Adrenal gland (tissue), 5 donors: ENCODE measurements at regions not wholly inside any gene's neighbourhood (a gene's known extent, or its start where the extent isn't known, plus 50 kb on each side); places are given as distances from the start of the nearest gene placed in this dataset.

ENCODE experiments used
- POLR2A ChIP-seq, 2 donors: fragments of 450-650 bp; IDR thresholded peaks; one replicate each; pipeline ENCODE4 v1.6.1; 2017; ENCODE audit warnings: antibody characterized with exemption in 2 of 2, mild to moderate bottlenecking in 2 of 2, moderate library complexity in 1 of 2
- TF ChIP-seq, protein P1 (sequence below), 6 experiments: fragments of 450-650 bp in 4 of 6; fragments of 200-600 bp in 2 of 6; sonication (generic) in 1 of 6; IDR thresholded peaks; 1 replicate in 5 of 6; 2 replicates in 1 of 6; pipeline versions ENCODE4 v1.5.1 to v1.8.0; 2016 to 2021; ENCODE audit warnings: antibody characterized with exemption in 6 of 6, mild to moderate bottlenecking in 2 of 6, moderate library complexity in 1 of 6
- donor health status: DM: no; HTN: no; CAD: no.

DNA sequence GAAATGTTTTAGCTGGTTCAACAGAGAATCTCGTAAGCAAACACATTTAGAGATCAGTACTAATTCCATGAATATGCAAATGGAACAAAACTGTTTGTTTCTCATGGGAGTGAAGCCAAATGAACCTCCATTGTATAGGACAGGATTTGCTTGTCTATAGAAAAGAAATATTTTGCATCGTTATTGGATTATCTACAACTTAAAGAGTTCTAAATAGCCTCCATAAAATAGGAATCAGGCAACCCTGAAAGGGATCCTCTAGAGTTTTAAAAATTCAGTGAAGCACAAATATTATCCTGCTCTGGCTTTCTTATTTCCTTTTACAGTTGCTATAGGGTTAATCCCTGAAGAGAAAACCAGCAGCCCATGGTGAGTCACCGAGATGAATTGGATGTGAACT, 378.4 kb upstream of the NRXN1 start:
- TF ChIP-seq, protein P1, sequence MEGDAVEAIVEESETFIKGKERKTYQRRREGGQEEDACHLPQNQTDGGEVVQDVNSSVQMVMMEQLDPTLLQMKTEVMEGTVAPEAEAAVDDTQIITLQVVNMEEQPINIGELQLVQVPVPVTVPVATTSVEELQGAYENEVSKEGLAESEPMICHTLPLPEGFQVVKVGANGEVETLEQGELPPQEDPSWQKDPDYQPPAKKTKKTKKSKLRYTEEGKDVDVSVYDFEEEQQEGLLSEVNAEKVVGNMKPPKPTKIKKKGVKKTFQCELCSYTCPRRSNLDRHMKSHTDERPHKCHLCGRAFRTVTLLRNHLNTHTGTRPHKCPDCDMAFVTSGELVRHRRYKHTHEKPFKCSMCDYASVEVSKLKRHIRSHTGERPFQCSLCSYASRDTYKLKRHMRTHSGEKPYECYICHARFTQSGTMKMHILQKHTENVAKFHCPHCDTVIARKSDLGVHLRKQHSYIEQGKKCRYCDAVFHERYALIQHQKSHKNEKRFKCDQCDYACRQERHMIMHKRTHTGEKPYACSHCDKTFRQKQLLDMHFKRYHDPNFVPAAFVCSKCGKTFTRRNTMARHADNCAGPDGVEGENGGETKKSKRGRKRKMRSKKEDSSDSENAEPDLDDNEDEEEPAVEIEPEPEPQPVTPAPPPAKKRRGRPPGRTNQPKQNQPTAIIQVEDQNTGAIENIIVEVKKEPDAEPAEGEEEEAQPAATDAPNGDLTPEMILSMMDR (IDR thresholded peaks at IDR 0.05): no peak
- TF ChIP-seq POLR2A (IDR thresholded peaks at IDR 0.05): no peak
